ENCODE measurements at regions not wholly inside any gene's neighbourhood (a gene's known extent, or its start where the extent isn't known, plus 50 kb on each side); places are given as distances from the start of the nearest gene placed in this dataset.

- DNase-seq: no peak
These were observed 407.2 kb downstream of the EFNA5 start for GRCh38 chr5:107263387-107264018.

GRCh38 chr5:107257885-107258520 lies 412.7 kb downstream of the EFNA5 start:
- no peak for DNase-seq

- no peak for DNase-seq
These were observed 415.9 kb downstream of the EFNA5 start for GRCh38 chr5:107254902-107255234.

GRCh38 chr5:107254214-107254901 lies 416.4 kb downstream of the EFNA5 start:
- no peak for DNase-seq

GRCh38 chr5:107253246-107253645 lies 417.5 kb downstream of the EFNA5 start:
- DNase-seq: no peak

- no peak for DNase-seq
These were observed 419.6 kb downstream of the EFNA5 start for GRCh38 chr5:107251151-107251550.

- no peak for DNase-seq
These were observed 422.6 kb downstream of the EFNA5 start for GRCh38 chr5:107248066-107248695.

GRCh38 chr5:107247427-107247826 lies 423.3 kb downstream of the EFNA5 start:
- no peak for DNase-seq

- DNase-seq: no peak
These were observed 427.5 kb downstream of the EFNA5 start for GRCh38 chr5:107243220-107243579.

GRCh38 chr5:107242411-107243219 lies 428.1 kb downstream of the EFNA5 start:
- DNase-seq: no peak

- no peak for DNase-seq
These were observed 428.9 kb downstream of the EFNA5 start for GRCh38 chr5:107241841-107242240.

- DNase-seq: no peak
These were observed 435.6 kb downstream of the EFNA5 start for GRCh38 chr5:107235167-107235566.

GRCh38 chr5:107232788-107233187 lies 437.9 kb downstream of the EFNA5 start:
- peak; percentile 5 for DNase-seq

GRCh38 chr5:107232293-107232692 lies 438.4 kb downstream of the EFNA5 start:
- no peak for DNase-seq

- no peak for DNase-seq
These were observed 439.5 kb downstream of the EFNA5 start for GRCh38 chr5:107231191-107231590.

- no peak for DNase-seq
These were observed 440.4 kb downstream of the EFNA5 start for GRCh38 chr5:107230367-107230766.

GRCh38 chr5:107228226-107228625 lies 442.5 kb downstream of the EFNA5 start:
- no peak for DNase-seq

GRCh38 chr5:107224272-107224671 lies 446.5 kb downstream of the EFNA5 start:
- no peak for DNase-seq

GRCh38 chr5:107223066-107223465 lies 447.7 kb downstream of the EFNA5 start:
- DNase-seq: no peak

- DNase-seq: no peak
These were observed 450.7 kb downstream of the EFNA5 start for GRCh38 chr5:107219993-107220392.

GRCh38 chr5:107218457-107219193 lies 452.1 kb downstream of the EFNA5 start:
- no peak for DNase-seq

GRCh38 chr5:107217721-107218130 lies 453.0 kb downstream of the EFNA5 start:
- DNase-seq: no peak

Data from DMS 273 treated with DMSO at 0.1 percent for 48 hours (cell line).